ENCODE measurements at regions not wholly inside any gene's neighbourhood (a gene's known extent, or its start where the extent isn't known, plus 50 kb on each side); places are given as distances from the start of the nearest gene placed in this dataset.

- TF ChIP-seq POLR2A (IDR thresholded peaks at IDR 0.05; ENCODE audit: extremely low read depth, insufficient read length) (no peak), CTCF (IDR thresholded peaks at IDR 0.05; ENCODE audit: low read depth, low read length) (no peak), MYC (IDR thresholded peaks at IDR 0.05; ENCODE audit: low read depth, low read length) (no peak), MAX (IDR thresholded peaks at IDR 0.05; ENCODE audit: low read depth, low read length) (no peak)
These were observed 78.7 kb downstream of the SLC25A47 start for GRCh38 chr14:100401792-100402191.
